GM12872 (cell line): ENCODE measurements at regions not wholly inside any gene's neighbourhood (a gene's known extent, or its start where the extent isn't known, plus 50 kb on each side); places are given as distances from the start of the nearest gene placed in this dataset.

Experiments
- TF ChIP-seq, protein P1 (sequence below): IDR thresholded peaks from 3 replicates; pipeline ENCODE4 v1.5.1; 2011; ENCODE audit warnings: low read depth, mild to moderate bottlenecking, low read length, moderate library complexity; ENCODE audit not compliant: insufficient read depth

DNA sequence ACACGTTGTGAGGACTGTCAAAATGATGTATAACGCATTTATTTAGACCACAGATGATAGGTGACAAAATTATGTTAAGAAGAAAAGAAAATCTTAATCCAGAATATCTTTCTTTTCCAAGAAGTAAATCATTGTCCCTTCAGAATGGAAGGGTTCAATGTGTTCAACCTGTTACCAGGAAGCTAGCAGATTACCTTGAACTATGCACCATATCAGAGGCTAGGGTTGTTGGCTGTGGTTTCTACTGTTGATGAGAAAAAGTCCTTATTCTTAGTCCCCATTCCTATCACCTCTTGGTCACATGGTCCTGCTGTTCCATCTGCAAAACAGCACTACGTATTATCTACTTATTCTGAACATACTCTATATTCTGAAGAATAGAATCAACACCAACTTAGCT, 339.5 kb upstream of the CADM1 start:
- TF ChIP-seq, protein P1, sequence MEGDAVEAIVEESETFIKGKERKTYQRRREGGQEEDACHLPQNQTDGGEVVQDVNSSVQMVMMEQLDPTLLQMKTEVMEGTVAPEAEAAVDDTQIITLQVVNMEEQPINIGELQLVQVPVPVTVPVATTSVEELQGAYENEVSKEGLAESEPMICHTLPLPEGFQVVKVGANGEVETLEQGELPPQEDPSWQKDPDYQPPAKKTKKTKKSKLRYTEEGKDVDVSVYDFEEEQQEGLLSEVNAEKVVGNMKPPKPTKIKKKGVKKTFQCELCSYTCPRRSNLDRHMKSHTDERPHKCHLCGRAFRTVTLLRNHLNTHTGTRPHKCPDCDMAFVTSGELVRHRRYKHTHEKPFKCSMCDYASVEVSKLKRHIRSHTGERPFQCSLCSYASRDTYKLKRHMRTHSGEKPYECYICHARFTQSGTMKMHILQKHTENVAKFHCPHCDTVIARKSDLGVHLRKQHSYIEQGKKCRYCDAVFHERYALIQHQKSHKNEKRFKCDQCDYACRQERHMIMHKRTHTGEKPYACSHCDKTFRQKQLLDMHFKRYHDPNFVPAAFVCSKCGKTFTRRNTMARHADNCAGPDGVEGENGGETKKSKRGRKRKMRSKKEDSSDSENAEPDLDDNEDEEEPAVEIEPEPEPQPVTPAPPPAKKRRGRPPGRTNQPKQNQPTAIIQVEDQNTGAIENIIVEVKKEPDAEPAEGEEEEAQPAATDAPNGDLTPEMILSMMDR: no peak

DNA sequence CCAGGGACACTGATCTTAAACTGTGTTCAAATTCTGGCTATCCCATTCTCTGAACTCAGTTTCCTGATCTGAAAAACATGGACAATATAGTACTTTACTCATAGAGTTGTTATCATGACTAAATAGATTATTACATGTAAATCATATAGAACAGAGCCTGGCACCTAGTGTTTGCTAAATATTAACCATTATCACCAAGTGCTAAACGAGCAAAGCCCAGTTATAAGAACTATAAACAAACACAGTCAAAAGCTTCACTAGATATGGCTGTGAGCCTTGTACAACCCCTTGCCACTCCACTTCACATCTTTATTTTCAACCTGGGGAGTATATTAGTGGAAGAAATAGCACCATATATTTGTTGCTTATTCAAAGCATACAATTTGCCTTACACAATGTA, 338.9 kb upstream of the CADM1 start:
- TF ChIP-seq, protein P1: no peak

DNA sequence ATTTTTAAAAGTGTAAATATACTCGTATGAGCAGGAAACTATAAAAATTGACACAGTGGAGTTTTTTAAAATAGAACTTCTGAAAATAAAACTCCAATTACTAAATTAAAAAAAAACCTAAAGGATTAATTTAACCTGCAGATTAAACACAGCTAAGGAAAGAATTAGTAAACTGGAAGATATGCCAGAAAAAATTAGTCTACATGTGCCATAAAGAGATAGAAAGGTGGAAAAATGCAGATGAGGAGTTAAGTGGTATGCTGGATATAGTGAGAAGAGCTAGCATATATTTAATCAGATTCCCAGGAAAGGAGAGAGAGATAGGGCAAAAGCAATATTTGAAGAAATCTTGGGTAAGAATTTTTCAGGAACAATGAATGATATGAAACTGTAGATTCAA, 315.8 kb upstream of the CADM1 start:
- TF ChIP-seq, protein P1: no peak

DNA sequence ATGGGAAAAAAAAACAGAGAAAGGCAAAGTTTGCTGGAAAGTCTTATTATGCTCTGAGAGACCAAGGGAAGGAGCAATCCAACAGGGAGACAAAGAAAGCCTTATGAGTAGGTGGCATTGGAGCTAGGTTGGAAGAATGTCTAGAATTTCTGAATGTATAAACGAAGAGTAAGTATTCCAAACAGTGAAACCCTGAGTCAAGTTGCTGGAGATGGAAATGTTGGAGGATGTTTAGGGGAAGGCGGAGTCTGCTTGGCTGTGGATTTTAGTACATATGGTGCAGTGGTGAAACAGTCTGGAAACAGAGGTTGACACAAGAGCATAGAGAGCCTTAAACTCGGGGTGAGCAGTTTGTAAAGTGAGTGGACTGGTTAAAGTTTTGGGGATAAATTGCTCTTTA, 314.8 kb upstream of the CADM1 start:
- TF ChIP-seq, protein P1: no peak

DNA sequence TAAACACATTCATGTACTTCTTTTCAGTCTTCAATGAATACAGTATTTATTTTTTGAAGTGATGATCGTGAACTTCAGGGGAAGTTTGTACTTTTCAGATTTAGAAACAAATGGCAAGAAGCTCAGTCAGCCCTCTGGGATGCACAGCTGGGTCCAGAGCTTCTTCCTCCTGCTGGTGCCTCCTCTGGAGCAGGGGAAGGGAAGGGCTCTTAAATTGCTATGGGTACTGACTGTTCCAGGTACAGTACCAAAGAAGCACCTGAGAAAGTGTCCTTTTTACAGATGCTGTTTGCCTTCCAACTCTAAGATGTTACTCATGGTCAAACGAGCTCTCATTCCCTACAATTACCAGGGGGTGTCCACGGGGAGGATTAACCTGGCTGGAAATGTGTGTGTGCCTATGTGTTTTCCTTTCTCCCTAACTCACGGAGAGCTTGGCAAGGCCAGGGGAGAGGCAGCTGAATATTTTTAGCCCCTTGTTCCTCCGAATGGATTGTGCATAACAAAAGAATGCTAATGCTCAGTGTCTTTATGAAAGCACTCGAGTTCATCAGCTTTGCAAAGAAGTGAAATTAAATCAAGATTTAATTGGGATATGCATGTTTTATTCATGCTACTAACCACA, 313.7 kb upstream of the CADM1 start:
- TF ChIP-seq, protein P1: no peak

DNA sequence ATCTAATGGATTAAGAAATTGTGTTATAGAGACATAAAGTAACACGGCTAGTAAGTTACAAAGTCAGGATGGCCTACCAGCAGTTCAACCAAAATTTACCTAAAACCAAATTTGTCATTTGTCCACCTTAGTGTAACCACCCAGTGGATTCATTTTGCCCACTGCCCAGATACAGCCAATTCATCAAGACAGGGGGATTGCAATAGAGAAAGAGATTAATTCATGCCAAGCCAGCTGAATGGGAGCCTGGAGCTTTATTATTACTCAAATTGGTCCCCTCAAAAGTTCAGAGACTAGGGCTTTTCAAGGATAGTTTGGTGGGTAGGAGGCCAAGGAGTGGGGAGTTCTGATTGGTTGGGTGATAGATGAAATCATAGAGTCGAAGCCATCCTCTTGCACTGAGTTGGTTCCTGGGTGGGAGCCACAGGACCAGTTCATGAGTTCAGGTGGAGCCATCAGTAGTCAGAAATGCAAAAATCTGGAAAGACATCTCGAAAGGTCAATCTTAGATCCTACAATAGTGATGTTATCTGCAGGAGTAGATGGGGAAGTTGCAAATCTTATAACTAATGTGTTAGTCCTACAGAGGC, 304.2 kb upstream of the CADM1 start:
- TF ChIP-seq, protein P1: no peak

DNA sequence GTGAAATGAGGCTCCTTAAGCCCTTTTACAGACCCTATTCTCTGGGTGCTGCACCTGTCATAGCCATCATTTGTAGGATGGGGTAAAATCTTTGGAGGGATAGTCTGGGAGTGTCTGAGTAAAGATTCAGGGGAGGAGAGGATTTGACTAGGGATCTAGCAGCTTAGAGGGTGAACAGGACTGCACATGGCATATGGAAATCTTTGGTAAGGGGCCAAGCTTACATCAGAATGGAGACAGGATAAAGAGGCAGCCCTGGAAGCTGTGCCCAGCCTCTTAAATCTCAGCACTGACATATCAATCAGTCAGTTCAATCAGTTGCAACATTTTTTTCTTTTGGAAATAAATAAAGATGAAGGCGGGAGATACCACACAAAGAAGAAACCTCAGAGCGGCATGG, 301.8 kb upstream of the CADM1 start:
- TF ChIP-seq, protein P1: no peak
